WERI-Rb-1 (cell line): ENCODE measurements at regions not wholly inside any gene's neighbourhood (a gene's known extent, or its start where the extent isn't known, plus 50 kb on each side); places are given as distances from the start of the nearest gene placed in this dataset.

Source experiments
- DNase-seq: peaks from one replicate; pipeline ENCODE4 v3.0.0-alpha.2; 2020
- H3K27ac ChIP-seq: fragments of 250-450 bp; sonication (Bioruptor Pico); 2 replicates; pipeline ENCODE4 v1.5.1; 2020; ENCODE audit warnings: mild to moderate bottlenecking, moderate library complexity
- H3K27me3 ChIP-seq: fragments of 250-450 bp; sonication (Bioruptor Pico); 2 replicates; pipeline ENCODE4 v1.5.1; 2021; ENCODE audit warnings: mild to moderate bottlenecking, low read depth, moderate library complexity; ENCODE audit not compliant: insufficient read depth, severe bottlenecking
- H3K36me3 ChIP-seq: fragments of 250-450 bp; sonication (Bioruptor Pico); 2 replicates; pipeline ENCODE4 v1.5.1; 2020; ENCODE audit warnings: mild to moderate bottlenecking, moderate library complexity
- H3K4me3 ChIP-seq: 2 replicates; pipeline ENCODE4 v1.5.1; 2011; ENCODE audit warnings: low read depth, mild to moderate bottlenecking, control low read depth, low read length
- H3K9me3 ChIP-seq: fragments of 250-450 bp; sonication (Bioruptor Pico); 2 replicates; pipeline ENCODE4 v1.5.1; 2021; ENCODE audit warnings: mild to moderate bottlenecking, moderate library complexity; ENCODE audit not compliant: severe bottlenecking
- TF ChIP-seq, protein P1 (sequence below): IDR thresholded peaks from 2 replicates; pipeline ENCODE4 v1.5.1; 2011; ENCODE audit warnings: low read depth, mild to moderate bottlenecking, control low read depth, inconsistent platforms, low read length

DNA sequence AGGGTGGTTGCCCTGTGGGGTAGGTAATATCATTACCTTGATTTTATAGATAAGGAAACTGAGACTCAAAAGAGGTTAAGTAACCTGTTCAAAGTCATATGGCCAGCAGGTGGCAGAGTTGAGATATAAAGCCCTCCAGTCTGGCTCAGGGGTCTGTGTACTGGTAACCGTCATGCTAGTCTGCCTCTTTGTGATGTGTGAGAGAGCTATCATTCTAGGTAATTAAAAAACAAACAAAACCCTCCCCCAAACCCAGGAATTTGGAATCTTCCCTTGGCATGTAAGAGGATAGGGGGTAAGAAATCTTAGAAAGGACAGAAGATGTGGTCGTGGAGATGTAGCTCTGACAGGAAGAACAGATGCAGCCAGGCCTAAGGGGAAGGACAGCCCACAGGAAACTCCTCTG, 206.0 kb downstream of the CDC5L start:
- no peak overlapping the region for H3K4me3 ChIP-seq
- H3K27ac ChIP-seq: no peak overlapping the region
- H3K9me3 ChIP-seq: no peaks in the 10 kb centered on the region
- peak; percentile 85 for DNase-seq
- no peaks in the 10 kb centered on the region for H3K27me3 ChIP-seq
- TF ChIP-seq, protein P1, sequence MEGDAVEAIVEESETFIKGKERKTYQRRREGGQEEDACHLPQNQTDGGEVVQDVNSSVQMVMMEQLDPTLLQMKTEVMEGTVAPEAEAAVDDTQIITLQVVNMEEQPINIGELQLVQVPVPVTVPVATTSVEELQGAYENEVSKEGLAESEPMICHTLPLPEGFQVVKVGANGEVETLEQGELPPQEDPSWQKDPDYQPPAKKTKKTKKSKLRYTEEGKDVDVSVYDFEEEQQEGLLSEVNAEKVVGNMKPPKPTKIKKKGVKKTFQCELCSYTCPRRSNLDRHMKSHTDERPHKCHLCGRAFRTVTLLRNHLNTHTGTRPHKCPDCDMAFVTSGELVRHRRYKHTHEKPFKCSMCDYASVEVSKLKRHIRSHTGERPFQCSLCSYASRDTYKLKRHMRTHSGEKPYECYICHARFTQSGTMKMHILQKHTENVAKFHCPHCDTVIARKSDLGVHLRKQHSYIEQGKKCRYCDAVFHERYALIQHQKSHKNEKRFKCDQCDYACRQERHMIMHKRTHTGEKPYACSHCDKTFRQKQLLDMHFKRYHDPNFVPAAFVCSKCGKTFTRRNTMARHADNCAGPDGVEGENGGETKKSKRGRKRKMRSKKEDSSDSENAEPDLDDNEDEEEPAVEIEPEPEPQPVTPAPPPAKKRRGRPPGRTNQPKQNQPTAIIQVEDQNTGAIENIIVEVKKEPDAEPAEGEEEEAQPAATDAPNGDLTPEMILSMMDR: peak; percentile 70
- H3K36me3 ChIP-seq: no peaks in the 10 kb centered on the region

DNA sequence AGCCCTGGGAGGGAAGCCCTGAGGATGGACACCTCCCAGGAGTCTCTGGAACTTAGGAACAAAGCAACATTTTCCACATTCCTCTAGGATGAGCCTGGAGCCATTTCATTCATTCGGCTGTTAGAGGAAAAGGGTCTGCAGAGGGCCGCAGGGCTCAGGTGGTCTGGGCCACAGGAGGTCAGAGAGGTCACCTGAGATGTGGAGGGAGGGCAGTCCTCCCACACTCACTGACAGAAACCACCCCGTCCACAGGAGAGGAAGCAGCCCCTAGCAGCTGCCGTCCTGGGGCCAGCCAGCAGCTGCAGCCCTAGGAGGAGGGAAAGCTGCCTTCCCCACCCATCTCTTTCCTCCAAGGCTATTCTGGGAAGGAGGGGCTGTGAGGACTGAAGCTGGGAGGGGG, 207.0 kb downstream of the CDC5L start:
- Histone ChIP-seq H3K36me3 (no peaks in the 10 kb centered on the region), H3K9me3 (no peaks in the 10 kb centered on the region), H3K27me3 (no peaks in the 10 kb centered on the region), H3K27ac (no peak overlapping the region), H3K4me3 (no peak overlapping the region)
- TF ChIP-seq, protein P1: no peak
- DNase-seq: no peak

DNA sequence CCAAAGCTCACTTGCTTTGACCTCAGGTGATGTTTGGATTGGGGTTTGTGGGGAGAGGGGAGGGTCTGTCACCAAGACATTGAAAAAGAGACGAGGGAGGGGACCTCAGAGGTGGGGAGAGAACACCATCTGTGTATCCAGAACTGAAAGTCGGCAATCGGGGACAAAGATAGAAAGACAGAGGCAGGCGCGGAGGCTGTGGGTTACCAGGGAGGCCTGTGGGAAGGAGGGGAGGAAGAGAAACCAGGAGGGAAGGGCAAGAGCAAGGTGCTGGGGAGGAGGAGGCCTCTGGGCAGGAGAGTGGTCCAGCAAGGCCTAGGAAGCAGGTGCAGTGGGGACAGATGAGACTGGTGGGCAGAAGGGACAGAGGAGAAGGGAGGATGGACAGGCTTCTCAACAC, 211.2 kb downstream of the CDC5L start:
- Histone ChIP-seq H3K27me3 (no peaks in the 10 kb centered on the region), H3K4me3 (no peak overlapping the region), H3K36me3 (no peaks in the 10 kb centered on the region), H3K9me3 (no peaks in the 10 kb centered on the region), H3K27ac (no peak overlapping the region)
- DNase-seq: no peak
- TF ChIP-seq, protein P1: no peak

DNA sequence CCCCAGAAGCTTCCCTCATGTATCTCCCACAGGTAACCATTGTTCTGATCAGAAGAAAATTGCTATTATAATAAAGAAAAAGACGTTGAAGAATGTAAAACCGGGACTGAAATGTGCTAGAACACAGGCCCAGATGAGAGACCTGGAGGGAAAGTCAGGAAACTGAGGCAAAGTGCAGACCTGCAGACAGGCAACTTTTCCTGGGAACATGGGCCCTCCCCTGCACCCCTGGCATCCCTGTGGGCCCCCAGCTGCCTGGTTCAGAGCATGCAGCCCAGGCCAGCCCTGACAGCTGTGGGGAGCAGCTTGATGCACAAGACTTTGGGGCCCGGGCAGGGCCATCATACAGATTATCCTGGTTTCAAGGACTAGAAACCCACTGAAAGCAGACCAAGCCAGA, 212.2 kb downstream of the CDC5L start:
- DNase-seq: no peak
- H3K27ac ChIP-seq: no peak overlapping the region
- H3K36me3 ChIP-seq: no peaks in the 10 kb centered on the region
- TF ChIP-seq, protein P1: no peak
- no peaks in the 10 kb centered on the region for H3K27me3 ChIP-seq
- H3K4me3 ChIP-seq: no peak overlapping the region
- H3K9me3 ChIP-seq: no peaks in the 10 kb centered on the region

DNA sequence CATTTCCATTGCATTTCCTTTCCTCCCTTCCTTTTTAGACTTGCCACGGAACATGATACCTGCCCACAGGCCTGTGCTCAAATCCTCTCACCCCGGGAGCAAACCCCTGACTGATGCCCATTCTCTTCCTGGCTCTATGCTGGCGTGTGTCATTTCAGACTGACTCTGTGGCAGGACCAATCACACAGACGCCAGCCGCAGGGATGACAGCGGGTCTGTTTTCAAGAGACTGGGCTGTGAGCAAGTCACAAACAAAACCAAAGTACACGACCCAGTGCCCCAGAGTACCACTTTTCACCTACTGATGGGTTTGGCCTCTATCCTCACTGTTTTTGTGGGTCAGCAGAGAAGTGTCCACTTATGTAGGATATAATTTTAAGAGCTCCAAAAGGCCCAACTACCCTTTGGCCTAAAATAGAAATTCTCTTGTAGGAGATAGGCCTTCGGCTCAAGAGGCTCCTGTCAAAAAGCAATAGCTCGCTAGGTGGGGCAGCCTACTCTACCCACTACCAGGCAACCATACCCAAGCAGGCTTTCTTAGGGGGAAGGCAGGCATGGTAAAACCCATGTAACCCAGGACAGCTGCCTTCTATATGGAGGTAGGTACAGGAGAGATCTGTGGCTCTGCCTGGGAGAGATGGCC, 215.7 kb downstream of the CDC5L start:
- TF ChIP-seq, protein P1: no peak
- Histone ChIP-seq H3K27me3 (no peaks in the 10 kb centered on the region), H3K36me3 (no peaks in the 10 kb centered on the region), H3K27ac (no peak overlapping the region), H3K9me3 (no peaks in the 10 kb centered on the region), H3K4me3 (no peak overlapping the region)
- no peak for DNase-seq

DNA sequence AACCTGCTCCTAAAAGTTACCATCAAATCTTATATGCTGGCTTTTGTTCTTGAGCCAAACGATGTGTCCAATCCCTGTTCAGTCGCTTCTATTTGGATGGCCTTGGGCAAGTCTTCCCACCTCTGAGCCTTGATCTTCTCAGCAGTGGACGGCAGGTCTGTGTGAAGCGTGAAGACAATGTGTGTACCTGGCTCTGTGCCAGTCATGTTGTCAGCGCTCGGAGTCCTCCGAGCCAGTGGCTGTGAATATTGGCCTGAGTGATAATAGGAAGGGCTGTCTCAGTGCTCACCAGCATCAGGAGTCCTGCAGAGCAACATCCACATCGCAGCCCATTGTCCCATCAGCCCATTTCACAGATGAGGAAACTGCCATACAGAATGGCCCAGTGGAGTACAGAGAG, 219.0 kb downstream of the CDC5L start:
- Histone ChIP-seq H3K9me3 (no peaks in the 10 kb centered on the region), H3K27me3 (no peaks in the 10 kb centered on the region), H3K27ac (no peak overlapping the region), H3K36me3 (no peaks in the 10 kb centered on the region), H3K4me3 (no peak overlapping the region)
- DNase-seq: no peak
- TF ChIP-seq, protein P1: no peak
